ENCODE measurements at regions not wholly inside any gene's neighbourhood (a gene's known extent, or its start where the extent isn't known, plus 50 kb on each side); places are given as distances from the start of the nearest gene placed in this dataset.
"Not testable (repeated sequence)": the region's sequence is repeated elsewhere in the genome, so short reads cannot be mapped to it uniquely, and the experiment has no call there.

DNA sequence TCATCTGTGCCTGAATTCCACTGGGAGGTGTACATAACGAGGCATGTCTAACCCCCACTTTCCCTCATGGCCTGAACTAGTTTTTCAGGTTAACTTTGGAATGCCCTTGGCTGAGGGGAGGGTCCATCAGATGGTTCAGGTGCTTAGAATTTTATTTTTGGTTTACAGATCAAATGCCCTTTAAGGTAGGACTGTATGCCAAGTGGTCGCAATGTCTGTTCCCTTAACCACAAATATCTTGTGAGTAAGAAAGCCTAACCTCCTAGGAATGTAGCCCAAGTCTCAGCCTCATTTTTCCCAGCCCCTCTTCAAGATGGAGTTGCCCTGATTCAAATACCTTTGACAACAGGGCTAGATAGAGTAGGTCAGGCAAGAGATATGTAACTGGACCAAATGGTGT lies 78.4 kb downstream of the RNASET2 start:
- DNase-seq (ENCODE audit: low read depth), result no peak

- no peak for DNase-seq (ENCODE audit: low read depth)
Observed at GRCh38 chr6:166877349-166877748, 79.0 kb downstream of the RNASET2 start.

GRCh38 chr6:166872531-166873009 lies 83.8 kb downstream of the RNASET2 start:
- DNase-seq (ENCODE audit: low read depth), result no peak

DNA sequence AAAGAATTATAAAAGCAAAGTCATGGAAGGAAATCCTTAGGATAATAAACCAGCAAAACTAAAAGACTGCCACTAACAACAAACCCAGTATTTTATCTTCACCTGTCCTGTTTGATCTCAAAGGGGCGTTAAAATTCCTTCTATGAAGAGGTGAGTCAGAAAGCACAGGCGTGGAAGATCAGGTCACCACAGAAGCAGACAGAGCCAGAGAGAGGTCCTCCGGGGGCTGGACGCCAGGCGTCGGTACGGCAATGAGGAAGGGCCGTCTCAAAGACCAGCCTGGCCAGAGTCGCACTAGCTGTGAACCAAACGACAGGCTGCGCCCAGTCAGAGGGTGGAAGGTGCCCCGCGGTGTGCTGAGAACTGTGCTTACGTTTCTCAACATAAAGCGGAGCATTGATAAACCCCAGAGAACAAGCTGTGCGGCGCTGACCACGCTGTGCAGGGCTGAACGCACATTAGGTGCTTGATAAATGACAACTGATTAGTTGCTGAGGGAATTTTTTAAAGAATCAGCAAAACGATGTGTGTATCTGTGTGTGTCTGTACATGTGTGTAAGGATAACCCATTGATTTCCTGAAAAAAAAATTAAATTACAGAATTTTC lies 85.6 kb downstream of the RNASET2 start:
- no peak for DNase-seq (ENCODE audit: low read depth)

DNA sequence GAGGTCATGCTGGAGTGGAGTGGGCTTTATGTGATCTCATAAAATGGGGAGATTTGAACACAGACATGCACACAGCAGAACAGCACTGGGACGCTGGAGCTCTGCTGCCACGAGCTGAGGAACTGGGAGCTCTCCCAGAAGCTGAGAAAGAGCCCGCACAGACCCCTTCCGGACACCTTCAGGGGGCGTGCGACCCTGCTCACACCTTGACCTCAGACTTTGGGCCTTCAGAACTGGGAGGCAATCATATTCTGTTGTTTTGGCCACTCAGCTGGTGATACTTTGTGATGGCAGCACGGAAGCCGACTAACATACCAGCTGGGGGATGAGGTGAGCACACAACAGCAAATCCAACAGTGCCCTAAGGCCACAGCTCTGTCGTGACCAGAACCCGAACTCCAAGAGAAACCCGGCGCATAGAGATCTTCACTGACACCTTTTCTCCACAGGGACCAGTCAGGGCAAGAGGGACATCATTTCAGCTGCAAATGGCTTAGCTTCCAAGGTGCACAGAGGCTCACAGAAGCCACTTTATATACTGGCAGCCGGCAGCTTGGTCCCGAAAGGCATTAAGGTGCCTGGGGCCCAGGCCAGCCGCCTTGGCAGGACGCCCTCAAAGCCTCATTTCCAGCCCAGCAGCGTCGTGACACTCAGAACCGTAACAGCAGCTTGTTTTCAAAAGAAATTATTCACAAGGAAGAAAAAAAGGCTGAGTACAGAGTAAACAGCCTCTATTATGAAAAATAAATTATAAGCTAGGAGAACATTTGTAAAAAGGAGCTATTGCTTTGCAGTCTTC lies 89.3 kb downstream of the RNASET2 start:
- no peak for DNase-seq (ENCODE audit: low read depth)

DNA sequence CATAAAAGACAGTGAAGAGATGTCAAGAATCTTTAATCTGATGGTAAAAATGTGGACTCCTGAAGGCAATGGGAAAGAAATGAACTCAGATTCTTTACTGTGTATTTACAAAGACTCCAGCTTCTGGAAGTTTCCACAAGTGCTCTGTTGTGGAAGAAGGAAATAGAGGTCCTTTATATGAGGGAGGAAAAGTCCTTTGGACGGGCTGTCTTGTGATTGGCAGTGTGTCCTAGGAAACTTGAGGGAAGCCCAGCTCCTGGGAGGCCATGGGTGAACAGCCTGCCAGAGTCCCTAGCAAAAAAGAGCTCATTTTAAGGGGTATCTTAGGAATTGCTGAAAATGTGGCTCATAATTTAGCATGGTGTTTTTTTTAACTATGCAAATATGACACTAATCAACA lies 92.0 kb downstream of the RNASET2 start:
- DNase-seq (ENCODE audit: low read depth), result no peak

GRCh38 chr6:166862978-166863530 lies 93.3 kb downstream of the RNASET2 start:
- DNase-seq (ENCODE audit: low read depth), result no peak

GRCh38 chr6:166862287-166862977 lies 93.9 kb downstream of the RNASET2 start:
- no peak for DNase-seq (ENCODE audit: low read depth)

GRCh38 chr6:166861961-166862286 lies 94.4 kb downstream of the RNASET2 start:
- DNase-seq (ENCODE audit: low read depth), result no peak

DNA sequence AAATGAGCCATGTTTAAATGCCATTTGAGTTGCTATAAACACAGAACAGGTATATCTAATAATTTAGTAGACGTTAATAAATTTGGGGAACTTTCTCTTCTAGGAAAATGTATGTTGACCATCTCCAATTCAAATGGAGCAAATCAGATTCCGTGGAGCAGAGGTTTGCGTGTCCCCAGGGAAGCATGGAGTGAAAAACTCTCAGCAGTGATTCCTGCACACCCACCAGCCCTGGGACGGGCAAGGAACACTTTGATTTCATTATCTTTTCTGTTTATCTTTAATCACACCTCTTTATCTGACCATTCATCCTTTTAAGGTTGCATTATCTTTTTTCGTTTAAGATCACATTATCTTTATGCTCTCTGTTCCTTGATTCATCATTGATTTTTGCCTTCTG lies 95.0 kb downstream of the RNASET2 start:
- no peak for DNase-seq (ENCODE audit: low read depth)

- no peak for DNase-seq (ENCODE audit: low read depth)
Observed at GRCh38 chr6:166860392-166860791, 96.0 kb downstream of the RNASET2 start.

DNA sequence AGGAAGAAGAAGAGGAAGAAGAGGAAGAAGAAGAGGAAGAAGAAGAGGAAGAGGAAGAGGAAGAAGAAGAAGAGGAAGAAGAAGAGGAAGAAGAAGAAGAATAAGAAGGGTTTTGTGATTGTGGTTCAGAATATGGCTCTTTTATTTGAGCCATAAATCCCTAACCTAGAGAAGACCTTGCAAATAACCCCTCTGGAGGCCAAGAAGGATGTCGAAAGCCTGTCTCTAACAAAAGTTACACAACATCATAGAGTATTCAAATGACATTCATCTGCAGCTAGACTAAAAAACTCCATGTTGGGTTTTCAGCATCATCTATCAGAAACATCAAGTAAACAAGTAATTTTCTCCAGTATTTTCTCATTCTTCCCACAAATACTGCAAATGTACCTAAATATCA lies 100.9 kb downstream of the RNASET2 start:
- DNase-seq (ENCODE audit: low read depth), result no peak

GRCh38 chr6:166853371-166854325 lies 102.7 kb downstream of the RNASET2 start:
- DNase-seq (ENCODE audit: low read depth), result no peak

DNA sequence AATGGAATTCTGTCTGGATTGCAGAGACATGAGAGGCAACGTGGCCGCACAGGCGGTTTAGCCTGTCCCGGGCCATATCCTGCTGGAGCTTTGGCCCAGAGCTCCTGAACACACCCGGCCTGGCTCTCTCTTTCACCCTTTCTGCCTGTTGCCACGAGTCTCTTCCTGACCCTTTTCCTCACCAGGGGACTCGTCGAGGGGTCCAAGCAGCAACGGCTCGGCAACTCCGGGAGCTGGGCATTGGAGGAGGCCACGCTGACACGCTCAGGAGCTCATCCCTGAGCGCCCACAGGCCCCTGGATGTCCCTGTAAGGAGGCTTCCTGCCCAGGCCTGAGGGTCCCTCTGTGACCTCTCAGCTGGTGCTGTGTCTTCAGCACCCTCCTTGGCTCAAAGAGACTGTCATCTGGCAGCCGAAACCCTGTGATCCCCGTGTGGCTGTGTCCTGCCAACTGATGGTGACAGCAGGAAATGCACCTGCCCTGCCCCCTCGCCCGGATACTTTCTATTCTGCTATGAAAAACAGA lies 103.8 kb downstream of the RNASET2 start:
- no peak for DNase-seq (ENCODE audit: low read depth)

- no peak for DNase-seq (ENCODE audit: low read depth)
Observed at GRCh38 chr6:166851911-166852310, 104.4 kb downstream of the RNASET2 start.

- no peak for DNase-seq (ENCODE audit: low read depth)
Observed at GRCh38 chr6:166851426-166851825, 104.9 kb downstream of the RNASET2 start.

GRCh38 chr6:166850677-166851076 lies 105.7 kb downstream of the RNASET2 start:
- no peak for DNase-seq (ENCODE audit: low read depth)

- DNase-seq (ENCODE audit: low read depth), result no peak
Observed at GRCh38 chr6:166849749-166850183, 106.6 kb downstream of the RNASET2 start.

- no peak for DNase-seq (ENCODE audit: low read depth)
Observed at GRCh38 chr6:166848979-166849748, 107.2 kb downstream of the RNASET2 start.

GRCh38 chr6:166846446-166847142 lies 109.8 kb downstream of the RNASET2 start:
- not testable (repeated sequence) for DNase-seq (ENCODE audit: low read depth)
